ENCODE measurements at regions not wholly inside any gene's neighbourhood (a gene's known extent, or its start where the extent isn't known, plus 50 kb on each side); places are given as distances from the start of the nearest gene placed in this dataset.

- Histone ChIP-seq H3K4me3 (ENCODE audit: insufficient read depth, low read depth, low read length, poor library complexity, severe bottlenecking) (no peak overlapping the region), H3K36me3 (ENCODE audit: control insufficient read depth, insufficient read depth, low read length) (no peaks in the 10 kb centered on the region), H3K27me3 (replicated peaks; ENCODE audit: control insufficient read depth, insufficient read depth, low read length, poor library complexity, severe bottlenecking) (no peaks in the 10 kb centered on the region), H3K27ac (ENCODE audit: insufficient read depth, low read length, poor library complexity, severe bottlenecking) (no peak overlapping the region), H3K9me3 (ENCODE audit: control insufficient read depth, low read length) (no peaks in the 10 kb centered on the region), H3K4me1 (ENCODE audit: control insufficient read depth, insufficient read depth, low read length, poor library complexity, severe bottlenecking) (no peaks in the 10 kb centered on the region)
- peak in 1 of 3 donors; percentile 14 for DNase-seq
These were observed 289.4 kb upstream of the DAB2 start for GRCh38 chr5:39714036-39714698.

- DNase-seq, result no peak
- no peaks in the 10 kb centered on the region for H3K9me3 ChIP-seq (ENCODE audit: control insufficient read depth, low read length)
- H3K4me3 ChIP-seq (ENCODE audit: insufficient read depth, low read depth, low read length, poor library complexity, severe bottlenecking), result no peak overlapping the region
- no peaks in the 10 kb centered on the region for H3K36me3 ChIP-seq (ENCODE audit: control insufficient read depth, insufficient read depth, low read length)
- peaks cover 4% of the 10 kb centered on the region for H3K27me3 ChIP-seq (replicated peaks; ENCODE audit: control insufficient read depth, insufficient read depth, low read length, poor library complexity, severe bottlenecking)
- no peaks in the 10 kb centered on the region for H3K4me1 ChIP-seq (ENCODE audit: control insufficient read depth, insufficient read depth, low read length, poor library complexity, severe bottlenecking)
- no peak overlapping the region for H3K27ac ChIP-seq (ENCODE audit: insufficient read depth, low read length, poor library complexity, severe bottlenecking)
These were observed 288.6 kb upstream of the DAB2 start for GRCh38 chr5:39713250-39713916.

- no peak for DNase-seq
- Histone ChIP-seq H3K36me3 (ENCODE audit: control insufficient read depth, insufficient read depth, low read length) (no peaks in the 10 kb centered on the region), H3K4me3 (ENCODE audit: insufficient read depth, low read depth, low read length, poor library complexity, severe bottlenecking) (no peak overlapping the region)
These were observed 287.8 kb upstream of the DAB2 start for GRCh38 chr5:39712316-39713249.

GRCh38 chr5:39711821-39712220 lies 287.0 kb upstream of the DAB2 start:
- Histone ChIP-seq H3K36me3 (ENCODE audit: control insufficient read depth, insufficient read depth, low read length) (no peaks in the 10 kb centered on the region), H3K4me3 (ENCODE audit: insufficient read depth, low read depth, low read length, poor library complexity, severe bottlenecking) (no peak overlapping the region), H3K4me1 (ENCODE audit: control insufficient read depth, insufficient read depth, low read length, poor library complexity, severe bottlenecking) (no peaks in the 10 kb centered on the region), H3K27me3 (replicated peaks; ENCODE audit: control insufficient read depth, insufficient read depth, low read length, poor library complexity, severe bottlenecking) (peaks cover 4% of the 10 kb centered on the region), H3K9me3 (ENCODE audit: control insufficient read depth, low read length) (no peaks in the 10 kb centered on the region), H3K27ac (ENCODE audit: insufficient read depth, low read length, poor library complexity, severe bottlenecking) (no peak overlapping the region)
- DNase-seq, result no peak

More at GRCh38 chr5:39712316-39713249, 287.8 kb upstream of the DAB2 start:
- Histone ChIP-seq H3K9me3 (ENCODE audit: control insufficient read depth, low read length) (no peaks in the 10 kb centered on the region), H3K4me1 (ENCODE audit: control insufficient read depth, insufficient read depth, low read length, poor library complexity, severe bottlenecking) (no peaks in the 10 kb centered on the region), H3K27ac (ENCODE audit: insufficient read depth, low read length, poor library complexity, severe bottlenecking) (no peak overlapping the region), H3K27me3 (replicated peaks; ENCODE audit: control insufficient read depth, insufficient read depth, low read length, poor library complexity, severe bottlenecking) (peaks cover 4% of the 10 kb centered on the region)

- Histone ChIP-seq H3K27ac (ENCODE audit: insufficient read depth, low read length, poor library complexity, severe bottlenecking) (no peak overlapping the region), H3K4me3 (ENCODE audit: insufficient read depth, low read depth, low read length, poor library complexity, severe bottlenecking) (no peak overlapping the region)
- DNase-seq, result no peak
These were observed 284.3 kb upstream of the DAB2 start for GRCh38 chr5:39709032-39709431.

GRCh38 chr5:39702928-39703327 lies 278.1 kb upstream of the DAB2 start:
- Histone ChIP-seq H3K27ac (ENCODE audit: insufficient read depth, low read length, poor library complexity, severe bottlenecking) (no peak overlapping the region), H3K27me3 (replicated peaks; ENCODE audit: control insufficient read depth, insufficient read depth, low read length, poor library complexity, severe bottlenecking) (no peaks in the 10 kb centered on the region), H3K4me3 (ENCODE audit: insufficient read depth, low read depth, low read length, poor library complexity, severe bottlenecking) (no peak overlapping the region), H3K4me1 (ENCODE audit: control insufficient read depth, insufficient read depth, low read length, poor library complexity, severe bottlenecking) (no peaks in the 10 kb centered on the region), H3K36me3 (ENCODE audit: control insufficient read depth, insufficient read depth, low read length) (no peaks in the 10 kb centered on the region), H3K9me3 (ENCODE audit: control insufficient read depth, low read length) (no peaks in the 10 kb centered on the region)
- DNase-seq, result no peak

More at GRCh38 chr5:39709032-39709431, 284.3 kb upstream of the DAB2 start:
- Histone ChIP-seq H3K36me3 (ENCODE audit: control insufficient read depth, insufficient read depth, low read length) (no peaks in the 10 kb centered on the region), H3K9me3 (ENCODE audit: control insufficient read depth, low read length) (no peaks in the 10 kb centered on the region), H3K4me1 (ENCODE audit: control insufficient read depth, insufficient read depth, low read length, poor library complexity, severe bottlenecking) (no peaks in the 10 kb centered on the region), H3K27me3 (replicated peaks; ENCODE audit: control insufficient read depth, insufficient read depth, low read length, poor library complexity, severe bottlenecking) (peaks cover 4% of the 10 kb centered on the region)

GRCh38 chr5:39700523-39700922 lies 275.7 kb upstream of the DAB2 start:
- Histone ChIP-seq H3K27ac (ENCODE audit: insufficient read depth, low read length, poor library complexity, severe bottlenecking) (no peak overlapping the region), H3K4me3 (ENCODE audit: insufficient read depth, low read depth, low read length, poor library complexity, severe bottlenecking) (no peak overlapping the region), H3K4me1 (ENCODE audit: control insufficient read depth, insufficient read depth, low read length, poor library complexity, severe bottlenecking) (no peaks in the 10 kb centered on the region), H3K9me3 (ENCODE audit: control insufficient read depth, low read length) (no peaks in the 10 kb centered on the region), H3K27me3 (replicated peaks; ENCODE audit: control insufficient read depth, insufficient read depth, low read length, poor library complexity, severe bottlenecking) (no peaks in the 10 kb centered on the region), H3K36me3 (ENCODE audit: control insufficient read depth, insufficient read depth, low read length) (no peaks in the 10 kb centered on the region)
- no peak for DNase-seq

GRCh38 chr5:39698838-39699560 lies 274.2 kb upstream of the DAB2 start:
- H3K9me3 ChIP-seq (ENCODE audit: control insufficient read depth, low read length), result no peaks in the 10 kb centered on the region
- no peak for DNase-seq
- H3K4me1 ChIP-seq (ENCODE audit: control insufficient read depth, insufficient read depth, low read length, poor library complexity, severe bottlenecking), result no peaks in the 10 kb centered on the region
- no peak overlapping the region for H3K4me3 ChIP-seq (ENCODE audit: insufficient read depth, low read depth, low read length, poor library complexity, severe bottlenecking)
- H3K27ac ChIP-seq (ENCODE audit: insufficient read depth, low read length, poor library complexity, severe bottlenecking), result no peak overlapping the region
- no peaks in the 10 kb centered on the region for H3K36me3 ChIP-seq (ENCODE audit: control insufficient read depth, insufficient read depth, low read length)
- no peaks in the 10 kb centered on the region for H3K27me3 ChIP-seq (replicated peaks; ENCODE audit: control insufficient read depth, insufficient read depth, low read length, poor library complexity, severe bottlenecking)

- no peaks in the 10 kb centered on the region for H3K27me3 ChIP-seq (replicated peaks; ENCODE audit: control insufficient read depth, insufficient read depth, low read length, poor library complexity, severe bottlenecking)
- H3K9me3 ChIP-seq (ENCODE audit: control insufficient read depth, low read length), result no peaks in the 10 kb centered on the region
- H3K4me3 ChIP-seq (ENCODE audit: insufficient read depth, low read depth, low read length, poor library complexity, severe bottlenecking), result no peak overlapping the region
- H3K36me3 ChIP-seq (ENCODE audit: control insufficient read depth, insufficient read depth, low read length), result no peaks in the 10 kb centered on the region
- DNase-seq, result no peak
- no peak overlapping the region for H3K27ac ChIP-seq (ENCODE audit: insufficient read depth, low read length, poor library complexity, severe bottlenecking)
- no peaks in the 10 kb centered on the region for H3K4me1 ChIP-seq (ENCODE audit: control insufficient read depth, insufficient read depth, low read length, poor library complexity, severe bottlenecking)
These were observed 273.1 kb upstream of the DAB2 start for GRCh38 chr5:39697881-39698280.

All from effector memory CD4-positive, alpha-beta T cell (primary cell).